Ishikawa (cell line): ENCODE measurements at regions not wholly inside any gene's neighbourhood (a gene's known extent, or its start where the extent isn't known, plus 50 kb on each side); places are given as distances from the start of the nearest gene placed in this dataset.

Experiments used
- CEBPB ChIP-seq: IDR thresholded peaks from 2 replicates; pipeline ENCODE4 v1.6.1; 2012
- CREB1 ChIP-seq: IDR thresholded peaks from 2 replicates; pipeline ENCODE4 v1.6.1; 2012; ENCODE audit warnings: low read depth
- EGR1 ChIP-seq: IDR thresholded peaks from 2 replicates; pipeline ENCODE4 v1.6.1; 2012
- EP300 ChIP-seq: IDR thresholded peaks from 2 replicates; pipeline ENCODE4 v1.6.1; 2012; ENCODE audit warnings: borderline replicate concordance
- FOXM1 ChIP-seq: IDR thresholded peaks from 2 replicates; pipeline ENCODE4 v1.6.1; 2012; ENCODE audit warnings: low read depth, borderline replicate concordance
- NFIC ChIP-seq: IDR thresholded peaks from 2 replicates; pipeline ENCODE4 v1.6.1; 2012
- RAD21 ChIP-seq: IDR thresholded peaks from 2 replicates; pipeline ENCODE4 v1.6.1; 2012; ENCODE audit warnings: low read depth
- TAF1 ChIP-seq: IDR thresholded peaks from 2 replicates; pipeline ENCODE4 v1.6.1; 2012; ENCODE audit warnings: low read depth, mild to moderate bottlenecking
- TCF12 ChIP-seq: IDR thresholded peaks from 2 replicates; pipeline ENCODE4 v1.6.1; 2012; ENCODE audit warnings: low read depth
- TEAD4 ChIP-seq: IDR thresholded peaks from 2 replicates; pipeline ENCODE4 v1.6.1; 2012
- YY1 ChIP-seq: IDR thresholded peaks from 2 replicates; pipeline ENCODE4 v1.6.1; 2012; ENCODE audit warnings: low read depth
- ZBTB7A ChIP-seq: IDR thresholded peaks from 2 replicates; pipeline ENCODE4 v1.6.1; 2012; ENCODE audit warnings: low read depth
- TF ChIP-seq, protein P1 (sequence below): IDR thresholded peaks from 2 replicates; pipeline ENCODE4 v1.6.1; 2012; ENCODE audit warnings: low read depth, mild to moderate bottlenecking
- TF ChIP-seq, protein P2 (sequence below): IDR thresholded peaks from 2 replicates; pipeline ENCODE4 v1.6.1; 2012
- TF ChIP-seq, protein P3 (sequence below): IDR thresholded peaks from 2 replicates; pipeline ENCODE4 v1.6.1; 2012

DNA sequence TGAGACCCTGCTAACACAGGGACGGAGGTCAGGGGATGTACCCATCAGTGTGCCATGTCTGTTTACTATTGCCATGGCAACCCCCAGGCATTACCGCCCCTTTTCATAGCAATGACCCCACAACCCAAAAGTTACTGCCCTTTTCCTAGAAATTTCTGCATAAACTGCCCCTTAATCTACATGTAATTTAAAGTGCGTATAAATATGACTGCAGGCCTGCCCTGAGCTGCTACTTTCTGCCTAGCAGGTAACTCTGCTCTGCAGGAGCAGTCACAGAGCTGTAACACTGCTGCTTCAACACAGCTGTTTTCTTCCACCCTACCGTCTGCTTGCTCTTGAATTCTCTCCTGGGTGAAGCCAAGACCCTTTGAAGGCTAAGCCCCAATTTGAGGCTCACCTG lies 57.1 kb upstream of the RPS6KA2 start:
- TF ChIP-seq RAD21, result no peak
- TF ChIP-seq, protein P1, sequence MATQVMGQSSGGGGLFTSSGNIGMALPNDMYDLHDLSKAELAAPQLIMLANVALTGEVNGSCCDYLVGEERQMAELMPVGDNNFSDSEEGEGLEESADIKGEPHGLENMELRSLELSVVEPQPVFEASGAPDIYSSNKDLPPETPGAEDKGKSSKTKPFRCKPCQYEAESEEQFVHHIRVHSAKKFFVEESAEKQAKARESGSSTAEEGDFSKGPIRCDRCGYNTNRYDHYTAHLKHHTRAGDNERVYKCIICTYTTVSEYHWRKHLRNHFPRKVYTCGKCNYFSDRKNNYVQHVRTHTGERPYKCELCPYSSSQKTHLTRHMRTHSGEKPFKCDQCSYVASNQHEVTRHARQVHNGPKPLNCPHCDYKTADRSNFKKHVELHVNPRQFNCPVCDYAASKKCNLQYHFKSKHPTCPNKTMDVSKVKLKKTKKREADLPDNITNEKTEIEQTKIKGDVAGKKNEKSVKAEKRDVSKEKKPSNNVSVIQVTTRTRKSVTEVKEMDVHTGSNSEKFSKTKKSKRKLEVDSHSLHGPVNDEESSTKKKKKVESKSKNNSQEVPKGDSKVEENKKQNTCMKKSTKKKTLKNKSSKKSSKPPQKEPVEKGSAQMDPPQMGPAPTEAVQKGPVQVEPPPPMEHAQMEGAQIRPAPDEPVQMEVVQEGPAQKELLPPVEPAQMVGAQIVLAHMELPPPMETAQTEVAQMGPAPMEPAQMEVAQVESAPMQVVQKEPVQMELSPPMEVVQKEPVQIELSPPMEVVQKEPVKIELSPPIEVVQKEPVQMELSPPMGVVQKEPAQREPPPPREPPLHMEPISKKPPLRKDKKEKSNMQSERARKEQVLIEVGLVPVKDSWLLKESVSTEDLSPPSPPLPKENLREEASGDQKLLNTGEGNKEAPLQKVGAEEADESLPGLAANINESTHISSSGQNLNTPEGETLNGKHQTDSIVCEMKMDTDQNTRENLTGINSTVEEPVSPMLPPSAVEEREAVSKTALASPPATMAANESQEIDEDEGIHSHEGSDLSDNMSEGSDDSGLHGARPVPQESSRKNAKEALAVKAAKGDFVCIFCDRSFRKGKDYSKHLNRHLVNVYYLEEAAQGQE, result no peak
- TF ChIP-seq TAF1, result no peak
- TF ChIP-seq, protein P2, sequence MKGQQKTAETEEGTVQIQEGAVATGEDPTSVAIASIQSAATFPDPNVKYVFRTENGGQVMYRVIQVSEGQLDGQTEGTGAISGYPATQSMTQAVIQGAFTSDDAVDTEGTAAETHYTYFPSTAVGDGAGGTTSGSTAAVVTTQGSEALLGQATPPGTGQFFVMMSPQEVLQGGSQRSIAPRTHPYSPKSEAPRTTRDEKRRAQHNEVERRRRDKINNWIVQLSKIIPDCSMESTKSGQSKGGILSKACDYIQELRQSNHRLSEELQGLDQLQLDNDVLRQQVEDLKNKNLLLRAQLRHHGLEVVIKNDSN, result no peak
- TF ChIP-seq, protein P3, sequence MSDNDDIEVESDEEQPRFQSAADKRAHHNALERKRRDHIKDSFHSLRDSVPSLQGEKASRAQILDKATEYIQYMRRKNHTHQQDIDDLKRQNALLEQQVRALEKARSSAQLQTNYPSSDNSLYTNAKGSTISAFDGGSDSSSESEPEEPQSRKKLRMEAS, result no peak
- no peak for TF ChIP-seq EP300
- TF ChIP-seq NFIC, result no peak
- no peak for TF ChIP-seq EGR1
- TF ChIP-seq TCF12, result no peak
- no peak for TF ChIP-seq TEAD4
- TF ChIP-seq ZBTB7A, result no peak
- no peak for TF ChIP-seq FOXM1
- no peak for TF ChIP-seq CREB1
- no peak for TF ChIP-seq YY1
- no peak for TF ChIP-seq CEBPB

DNA sequence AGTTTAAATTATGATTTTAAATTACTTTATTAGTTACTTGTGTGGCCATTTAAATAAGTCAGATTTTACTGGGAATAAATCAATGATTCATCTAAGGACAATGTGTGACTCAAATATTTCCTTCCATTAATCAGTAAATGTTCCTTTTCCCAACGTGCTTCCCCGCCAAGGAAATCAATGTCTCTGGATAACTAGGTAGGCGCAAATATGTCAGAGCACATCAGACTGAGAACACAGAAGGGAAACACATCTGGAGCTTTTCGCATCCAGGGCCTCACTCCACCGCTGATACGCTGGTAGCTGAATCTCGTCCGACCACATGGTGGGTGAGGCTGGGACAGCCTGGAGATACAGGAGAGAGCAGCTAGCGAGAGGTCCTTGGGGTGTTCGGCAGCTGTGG lies 56.4 kb upstream of the RPS6KA2 start:
- no peak for TF ChIP-seq RAD21
- TF ChIP-seq, protein P2, result no peak
- TF ChIP-seq EP300, result no peak
- TF ChIP-seq, protein P3, result no peak
- TF ChIP-seq TAF1, result no peak
- no peak for TF ChIP-seq YY1
- TF ChIP-seq TCF12, result no peak
- TF ChIP-seq EGR1, result no peak

DNA sequence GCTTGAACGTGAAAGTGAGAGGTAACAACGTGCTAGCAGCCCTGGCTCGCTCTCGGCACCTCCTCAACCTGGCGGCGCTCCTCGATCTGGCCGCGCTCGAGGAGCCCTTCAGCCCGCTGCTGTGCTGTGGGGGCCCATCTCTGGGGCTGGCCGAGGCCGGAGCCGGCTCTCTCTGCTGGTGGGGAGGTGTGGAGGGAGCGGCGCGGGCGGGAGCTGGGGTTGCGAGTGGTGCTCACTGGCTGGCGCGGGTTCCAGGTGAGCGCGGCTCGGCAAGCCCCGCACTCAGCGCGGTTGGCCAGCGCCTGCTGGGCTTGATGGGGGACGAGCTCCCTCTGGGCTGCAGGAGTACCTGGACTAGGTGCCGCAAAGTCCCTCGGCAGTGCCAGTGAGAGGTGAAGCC lies 52.5 kb upstream of the RPS6KA2 start:
- TF ChIP-seq EGR1 (no peak), TEAD4 (no peak), FOXM1 (no peak), TCF12 (no peak), TAF1 (no peak), CEBPB (no peak), RAD21 (no peak), NFIC (no peak)
- TF ChIP-seq, protein P2, result no peak
- TF ChIP-seq, protein P1, result no peak

DNA sequence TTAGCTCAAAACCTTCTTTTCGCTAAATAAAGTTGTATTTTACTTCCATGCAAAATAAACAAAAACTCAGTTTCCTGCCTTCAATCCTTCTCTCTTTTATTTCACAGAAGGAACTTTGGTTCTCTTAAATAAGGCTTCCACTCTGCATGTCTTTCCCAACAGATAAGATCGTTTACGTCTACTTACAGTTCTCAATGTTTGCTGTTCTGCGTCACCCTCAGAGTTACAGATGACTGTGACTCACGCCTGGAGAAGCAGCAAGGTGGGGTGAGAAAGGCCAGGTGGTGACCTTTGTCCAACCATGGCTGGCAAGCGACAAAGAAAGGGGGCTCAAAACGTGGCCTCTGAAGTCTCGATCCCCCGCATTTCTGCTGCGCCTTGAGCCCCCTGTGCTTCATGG lies 51.4 kb upstream of the RPS6KA2 start:
- TF ChIP-seq YY1, result no peak

DNA sequence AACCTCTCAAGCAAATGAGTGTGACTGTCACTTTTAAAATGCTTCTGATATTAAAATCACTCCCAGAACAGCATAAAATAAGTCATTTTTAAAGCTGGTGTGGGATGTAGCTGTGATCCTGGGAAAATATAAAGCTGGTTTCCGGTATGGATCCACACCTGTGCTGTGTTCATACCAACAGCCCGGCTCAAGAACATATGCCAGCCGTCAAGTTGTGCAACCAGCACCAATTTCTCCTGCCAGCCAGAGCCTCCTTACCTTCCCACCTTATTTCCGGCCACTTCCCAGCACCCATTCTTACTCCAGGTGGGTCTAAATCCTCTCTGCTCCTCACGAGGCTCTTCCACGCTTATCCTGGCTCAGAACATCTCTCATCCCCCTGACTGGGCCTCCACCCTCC lies 50.9 kb upstream of the RPS6KA2 start:
- TF ChIP-seq FOXM1 (no peak), EGR1 (no peak), YY1 (no peak), CEBPB (no peak), NFIC (no peak), ZBTB7A (no peak)
- TF ChIP-seq, protein P1, result no peak
- TF ChIP-seq, protein P3, result no peak
